NCI-H128 (cell line): ENCODE measurements at regions not wholly inside any gene's neighbourhood (a gene's known extent, or its start where the extent isn't known, plus 50 kb on each side); places are given as distances from the start of the nearest gene placed in this dataset.
A peak's percentile ranks its signal among the peaks of the same experiment; 100 is the strongest.
"Not testable (repeated sequence)": the region's sequence is repeated elsewhere in the genome, so short reads cannot be mapped to it uniquely, and the experiment has no call there.

Source experiments
- DNase-seq: peaks from one replicate; lab custom pipeline; 2025; ENCODE audit not compliant: unreplicated experiment; lab: John Stamatoyannopoulos, UW

- no peak for DNase-seq
These were observed 641.6 kb downstream of the ANKRD50 start for GRCh38 chr4:124070688-124071484.

- not testable (repeated sequence) for DNase-seq
These were observed 637.3 kb downstream of the ANKRD50 start for GRCh38 chr4:124075276-124075675.

GRCh38 chr4:124079174-124079780 lies 633.3 kb downstream of the ANKRD50 start:
- no peak for DNase-seq

GRCh38 chr4:124083711-124084110 lies 628.8 kb downstream of the ANKRD50 start:
- DNase-seq, result no peak

- DNase-seq, result no peak
These were observed 626.9 kb downstream of the ANKRD50 start for GRCh38 chr4:124085561-124086180.

- DNase-seq, result no peak
These were observed 622.5 kb downstream of the ANKRD50 start for GRCh38 chr4:124090021-124090420.

GRCh38 chr4:124092101-124092500 lies 620.4 kb downstream of the ANKRD50 start:
- no peak for DNase-seq

GRCh38 chr4:124092541-124092984 lies 620.0 kb downstream of the ANKRD50 start:
- DNase-seq, result no peak

- DNase-seq, result no peak
These were observed 616.9 kb downstream of the ANKRD50 start for GRCh38 chr4:124095621-124096020.

- DNase-seq, result no peak
These were observed 616.2 kb downstream of the ANKRD50 start for GRCh38 chr4:124096290-124096689.

- DNase-seq, result no peak
These were observed 615.1 kb downstream of the ANKRD50 start for GRCh38 chr4:124097447-124097846.

- DNase-seq, result no peak
These were observed 608.4 kb downstream of the ANKRD50 start for GRCh38 chr4:124104101-124104500.

GRCh38 chr4:124104628-124105027 lies 607.9 kb downstream of the ANKRD50 start:
- DNase-seq, result no peak

- DNase-seq, result no peak
These were observed 607.3 kb downstream of the ANKRD50 start for GRCh38 chr4:124105212-124105611.

- no peak for DNase-seq
These were observed 601.1 kb downstream of the ANKRD50 start for GRCh38 chr4:124111411-124111810.

GRCh38 chr4:124111922-124112321 lies 600.6 kb downstream of the ANKRD50 start:
- peak; percentile 0 for DNase-seq

GRCh38 chr4:124118061-124118460 lies 594.5 kb downstream of the ANKRD50 start:
- no peak for DNase-seq

GRCh38 chr4:124121461-124121971 lies 591.0 kb downstream of the ANKRD50 start:
- no peak for DNase-seq

- DNase-seq, result no peak
These were observed 589.4 kb downstream of the ANKRD50 start for GRCh38 chr4:124123181-124123580.

- DNase-seq, result no peak
These were observed 588.8 kb downstream of the ANKRD50 start for GRCh38 chr4:124123721-124124120.

GRCh38 chr4:124131324-124131723 lies 581.2 kb downstream of the ANKRD50 start:
- not testable (repeated sequence) for DNase-seq

- DNase-seq, result no peak
These were observed 580.4 kb downstream of the ANKRD50 start for GRCh38 chr4:124132161-124132560.
